ENCODE measurements at regions not wholly inside any gene's neighbourhood (a gene's known extent, or its start where the extent isn't known, plus 50 kb on each side); places are given as distances from the start of the nearest gene placed in this dataset.

GRCh38 chr17:54007855-54008254, 185.1 kb downstream of the KIF2B start:
- DNase-seq (ENCODE audit: low spot score), result no peak

DNA sequence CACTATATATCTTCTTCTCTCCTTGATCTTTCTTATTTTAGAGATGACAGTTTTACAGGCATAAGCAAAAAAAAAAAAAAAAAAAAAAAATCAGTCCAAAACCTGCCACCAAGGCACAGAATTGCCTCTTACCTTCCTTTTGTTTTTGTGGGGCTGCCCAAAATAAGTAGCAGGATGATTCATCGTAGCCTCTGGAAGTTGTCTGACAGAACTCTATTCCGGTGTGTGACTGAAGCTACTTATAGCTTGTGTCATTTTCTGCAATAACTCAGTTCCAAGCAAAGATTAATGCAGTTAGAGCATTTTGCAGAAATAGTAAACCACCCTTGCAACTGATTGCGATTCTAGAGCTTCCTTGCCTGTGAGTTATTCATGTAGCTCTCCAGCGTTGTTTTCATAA, 186.8 kb downstream of the KIF2B start:
- no peak for DNase-seq (ENCODE audit: low spot score)

DNA sequence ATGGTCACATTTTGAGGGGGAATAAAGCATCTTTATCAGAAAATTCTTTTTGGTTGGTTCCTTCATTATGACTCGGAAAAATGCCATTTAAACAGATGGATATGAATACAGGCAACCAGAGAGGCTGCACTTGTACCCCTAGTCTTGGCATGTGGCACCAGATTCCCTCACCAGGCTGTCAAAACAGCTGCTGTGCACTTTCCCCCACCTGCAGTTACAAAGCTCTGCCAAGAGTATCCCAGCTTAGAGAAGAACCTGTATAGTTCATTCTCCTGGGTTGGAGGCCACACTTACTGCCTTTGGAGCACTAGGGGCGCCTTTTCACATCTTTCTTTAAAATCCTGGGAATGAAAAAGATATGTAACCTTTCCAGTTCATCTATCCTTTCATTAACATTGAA, 190.3 kb downstream of the KIF2B start:
- DNase-seq (ENCODE audit: low spot score), result no peak

- no peak for DNase-seq (ENCODE audit: low spot score)
Observed at GRCh38 chr17:54015734-54016133, 193.0 kb downstream of the KIF2B start.

GRCh38 chr17:54021418-54021817, 198.7 kb downstream of the KIF2B start:
- DNase-seq (ENCODE audit: low spot score), result no peak

DNA sequence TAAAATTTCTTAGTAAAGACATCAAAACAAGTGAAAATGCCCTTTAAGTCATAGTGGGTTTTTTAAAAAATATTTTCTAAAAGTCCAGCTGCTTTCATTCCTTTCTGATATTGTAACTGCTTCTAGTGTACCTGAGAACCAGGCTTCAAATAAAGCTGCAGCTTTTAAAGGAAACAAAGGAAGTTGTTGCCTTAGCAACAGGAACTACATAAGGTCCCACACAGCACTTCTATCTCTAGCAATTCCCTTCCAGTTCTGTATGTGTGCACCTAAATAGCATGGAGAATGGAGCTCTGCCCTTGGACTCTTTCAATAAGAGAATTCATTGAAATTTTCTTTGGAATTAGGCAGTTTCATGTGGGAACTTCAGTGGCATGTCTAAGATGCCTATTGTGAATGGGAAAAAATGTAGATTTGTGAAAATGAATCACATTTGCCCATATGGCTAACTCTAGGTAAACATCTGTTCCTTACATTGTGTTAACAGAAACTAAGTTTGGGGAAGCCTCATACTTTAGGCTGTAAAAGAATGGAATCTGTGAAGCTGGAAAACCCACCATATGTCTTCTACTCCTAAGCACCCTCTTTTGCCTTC, 206.4 kb downstream of the KIF2B start:
- no peak for DNase-seq (ENCODE audit: low spot score)

DNA sequence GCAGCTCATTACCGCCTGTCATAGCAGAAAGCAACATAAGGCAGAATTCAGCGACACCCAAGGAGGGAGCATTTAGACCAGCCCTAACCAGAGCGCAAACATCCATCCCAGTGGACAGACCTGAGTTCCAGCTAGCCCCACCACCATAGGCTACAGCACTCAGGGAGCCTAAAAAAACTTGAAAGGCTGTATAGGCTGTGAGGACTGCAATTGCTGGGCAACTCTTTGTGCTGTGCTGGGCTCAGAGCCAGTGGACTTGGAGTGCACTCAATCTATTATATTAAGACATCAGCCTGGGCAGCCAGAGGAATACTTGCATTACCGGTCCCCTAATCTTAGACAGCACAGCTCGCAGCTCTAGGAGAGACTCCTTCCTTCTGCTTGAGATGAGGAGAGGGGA, 207.3 kb downstream of the KIF2B start:
- no peak for DNase-seq (ENCODE audit: low spot score)

- no peak for DNase-seq (ENCODE audit: low spot score)
Observed at GRCh38 chr17:54046570-54046969, 223.8 kb downstream of the KIF2B start.

- DNase-seq (ENCODE audit: low spot score), result no peak
Observed at GRCh38 chr17:54063639-54064038, 240.9 kb downstream of the KIF2B start.

DNA sequence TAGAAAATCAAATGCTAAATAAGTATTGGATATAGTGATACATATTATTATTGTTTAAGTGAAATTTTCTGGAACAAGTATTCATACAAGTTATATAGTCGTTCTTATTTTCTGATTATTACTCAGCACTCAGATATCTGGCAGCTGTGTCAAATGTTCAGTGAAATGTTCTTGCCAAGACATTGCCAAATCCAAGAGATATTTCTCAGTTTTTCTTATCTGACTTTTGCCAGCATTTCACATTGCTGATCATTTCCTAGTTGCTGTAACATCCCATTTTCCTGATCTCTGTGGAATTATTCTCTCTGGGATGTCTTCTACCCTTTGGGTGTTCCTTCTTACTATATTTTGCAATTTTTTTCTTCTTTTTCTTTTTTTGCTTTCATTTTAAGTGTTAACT, 262.3 kb downstream of the KIF2B start:
- DNase-seq (ENCODE audit: low spot score), result no peak

DNA sequence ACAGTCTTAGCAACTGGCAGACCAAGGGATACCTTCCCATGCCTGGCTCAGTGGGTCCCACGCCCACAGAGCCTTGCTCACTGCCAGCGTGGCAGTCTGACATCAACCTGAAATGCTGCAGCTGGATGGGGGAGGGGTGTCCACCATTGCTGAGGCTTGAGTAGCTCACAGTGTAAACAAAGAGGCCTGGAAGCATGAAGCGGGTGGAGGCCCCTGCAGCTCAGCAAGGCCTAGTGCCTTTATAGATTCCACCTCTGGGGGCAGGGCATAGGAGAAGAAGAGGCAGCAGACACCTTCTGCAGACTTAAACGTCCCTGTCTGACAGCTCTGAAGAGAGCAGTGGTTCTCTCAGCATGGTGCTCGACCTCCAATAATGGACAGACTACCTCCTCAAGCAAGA, 263.2 kb downstream of the KIF2B start:
- no peak for DNase-seq (ENCODE audit: low spot score)

GRCh38 chr17:54096216-54096615, 273.5 kb downstream of the KIF2B start:
- DNase-seq (ENCODE audit: low spot score), result no peak

GRCh38 chr17:54099221-54099620, 276.5 kb downstream of the KIF2B start:
- DNase-seq (ENCODE audit: low spot score), result no peak

GRCh38 chr17:54102246-54102645, 279.5 kb downstream of the KIF2B start:
- DNase-seq (ENCODE audit: low spot score), result no peak

DNA sequence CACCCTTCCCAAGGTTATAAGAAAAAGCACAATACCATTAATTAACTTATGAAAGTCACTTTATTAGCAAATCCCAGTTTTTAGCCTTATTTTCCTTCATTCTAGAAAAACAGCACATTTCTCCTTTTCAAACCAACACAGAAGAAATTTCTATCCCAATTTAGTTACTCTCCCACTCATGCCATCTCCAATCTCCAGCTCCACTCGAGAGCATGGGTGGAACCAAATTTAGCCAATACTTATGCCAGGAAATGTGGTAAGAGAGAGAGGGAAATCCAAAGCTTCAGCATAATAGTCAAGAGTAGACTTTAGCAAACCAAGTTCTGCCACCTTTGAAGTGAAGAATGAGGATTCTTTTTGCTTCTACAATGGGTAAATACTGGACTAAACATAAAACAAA, 288.8 kb downstream of the KIF2B start:
- no peak for DNase-seq (ENCODE audit: low spot score)

DNA sequence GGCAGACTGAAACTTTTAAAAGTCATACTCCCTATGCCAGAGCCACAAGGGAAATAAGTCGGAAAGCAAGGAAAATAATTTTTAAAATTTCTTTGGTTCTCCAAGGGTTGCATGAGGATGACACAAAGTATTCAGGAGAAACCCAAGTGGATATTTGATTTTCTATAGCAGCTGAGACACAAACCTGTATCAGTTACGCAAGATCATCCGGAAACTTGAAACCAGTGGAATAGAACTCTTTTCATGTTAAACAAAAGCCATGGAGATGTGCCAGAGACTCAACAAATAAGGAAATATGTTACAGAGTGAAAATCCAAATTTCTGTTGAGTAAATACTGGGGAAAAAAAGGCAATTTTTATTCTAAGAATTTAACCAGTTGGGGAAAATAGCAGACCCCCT, 294.7 kb downstream of the KIF2B start:
- no peak for DNase-seq (ENCODE audit: low spot score)

- no peak for DNase-seq (ENCODE audit: low spot score)
Observed at GRCh38 chr17:54124456-54124855, 301.7 kb downstream of the KIF2B start.

GRCh38 chr17:54153423-54153822, 330.7 kb downstream of the KIF2B start:
- no peak for DNase-seq (ENCODE audit: low spot score)

- DNase-seq (ENCODE audit: low spot score), result no peak
Observed at GRCh38 chr17:54157542-54157941, 334.8 kb downstream of the KIF2B start.

DNA sequence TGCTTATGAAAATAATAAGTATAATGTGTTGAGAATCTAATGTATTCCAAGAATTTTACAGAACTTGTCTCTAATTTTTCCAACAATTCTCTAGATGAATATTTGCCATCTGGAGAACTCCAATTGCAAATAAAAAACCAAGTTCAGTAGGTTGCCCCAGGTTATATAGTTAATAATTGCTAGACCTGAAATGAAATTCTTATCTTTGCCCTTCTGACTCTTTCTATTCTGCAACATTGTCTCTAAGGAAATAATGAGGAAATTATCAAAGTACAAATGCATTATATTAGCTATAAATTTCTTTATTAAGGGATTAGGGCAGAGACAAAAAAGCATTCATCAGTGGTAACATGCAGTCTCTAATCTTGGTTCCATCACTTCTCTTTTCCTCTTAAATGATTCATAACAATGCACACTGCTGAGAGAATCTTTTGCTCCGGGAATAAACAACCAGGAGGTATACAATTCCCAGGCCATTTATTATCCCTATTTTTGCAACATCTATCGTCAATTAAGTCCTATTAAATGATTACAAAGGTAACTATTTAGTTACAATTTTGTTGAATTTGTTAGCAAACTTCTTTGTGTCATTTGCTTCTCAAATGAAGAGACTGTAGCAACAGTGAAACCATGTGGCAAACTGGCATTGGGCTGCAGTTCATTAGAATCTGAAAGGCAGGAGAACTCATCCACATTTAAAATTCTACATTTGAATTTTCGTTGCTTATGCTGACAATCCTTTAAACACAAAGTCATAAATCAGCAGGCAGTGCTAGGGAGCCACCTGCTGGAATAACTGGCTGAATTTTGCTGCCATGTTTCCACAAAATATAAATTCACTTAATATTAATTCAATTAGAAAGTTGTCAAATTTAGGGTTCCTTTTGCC, 349.6 kb downstream of the KIF2B start:
- peak; percentile 2 for DNase-seq (ENCODE audit: low spot score)

DNA sequence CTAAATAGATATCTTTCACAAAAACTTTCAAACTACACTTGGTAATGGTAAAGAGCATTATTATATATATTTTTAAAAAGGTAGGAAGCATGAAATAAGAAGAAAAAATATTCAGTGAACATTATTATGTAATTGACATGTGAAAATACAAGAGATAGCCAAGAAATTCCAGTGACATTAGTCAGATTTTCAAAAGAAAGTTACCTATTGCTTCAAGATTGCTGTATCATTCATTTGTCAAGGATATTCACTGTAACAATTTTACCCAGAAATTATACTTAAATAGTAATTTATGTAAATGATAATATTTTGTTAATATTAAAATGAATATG, 350.2 kb downstream of the KIF2B start:
- DNase-seq (ENCODE audit: low spot score), result no peak

DNA sequence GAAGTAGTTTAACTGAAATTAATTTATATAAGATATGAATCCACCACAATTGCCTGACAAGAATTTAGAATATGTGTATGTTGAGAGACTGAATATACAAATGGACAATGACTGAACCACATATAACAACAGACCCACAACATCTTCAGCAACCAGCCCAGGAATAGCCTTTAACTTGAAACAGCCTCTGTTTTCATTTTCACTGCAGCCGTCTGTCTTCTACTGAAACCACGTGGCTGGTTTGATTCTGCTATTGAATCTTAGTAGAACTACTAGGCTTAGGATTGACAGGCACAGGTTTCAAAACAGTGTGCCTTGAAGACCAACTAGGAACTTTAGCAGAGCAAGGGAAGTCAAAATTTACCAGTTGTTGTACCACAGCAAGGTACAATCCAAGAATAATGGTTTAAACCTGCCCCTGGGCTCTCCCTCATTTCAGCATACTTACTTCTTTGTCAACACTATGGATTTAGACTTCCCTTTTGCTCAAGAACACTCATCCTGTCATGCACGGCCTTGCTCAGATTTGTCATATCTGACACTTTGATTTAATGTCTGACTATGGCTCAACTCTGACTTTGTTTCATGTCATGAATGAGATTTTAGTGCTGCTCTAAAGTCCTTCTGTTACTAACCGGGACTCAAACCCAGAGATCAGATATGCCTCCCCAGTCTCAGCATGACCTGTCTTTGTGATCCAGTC, 355.0 kb downstream of the KIF2B start:
- DNase-seq (ENCODE audit: low spot score), result no peak

GRCh38 chr17:54180950-54181349, 358.2 kb downstream of the KIF2B start:
- no peak for DNase-seq (ENCODE audit: low spot score)

All from COLO829 (cell line).